Natural killer cell (primary cell): ENCODE measurements at regions not wholly inside any gene's neighbourhood (a gene's known extent, or its start where the extent isn't known, plus 50 kb on each side); places are given as distances from the start of the nearest gene placed in this dataset.

Experiments
- ATAC-seq, 3 donors: fragments of 150-1000 bp in 2 of 3; fragments of 200-7000 bp in 1 of 3; cut with Tn5 transposase; 1 replicate in 1 of 3; 2 replicates in 2 of 3; pipeline ENCODE4 v1.10.0; 2021; ENCODE audit warnings: mild to moderate bottlenecking in 2 of 3, moderate library complexity in 2 of 3
- DNase-seq, 2 donors: peaks; one replicate each; pipeline versions ENCODE4 v3.0.0 to v3.0.0-alpha.2; 2013 to 2021; ENCODE audit warnings: mixed read lengths in 1 of 2
- H3K27ac ChIP-seq: one replicate; pipeline ENCODE4 v1.5.1; 2013; ENCODE audit warnings: mild to moderate bottlenecking, low read length
- H3K27me3 ChIP-seq: one replicate; pipeline ENCODE4 v1.6.1; 2013; ENCODE audit warnings: low read length; ENCODE audit not compliant: control insufficient read depth, insufficient read depth
- H3K36me3 ChIP-seq: one replicate; pipeline ENCODE4 v1.6.1; 2013; ENCODE audit warnings: low read length; ENCODE audit not compliant: control insufficient read depth, insufficient read depth
- H3K4me1 ChIP-seq: one replicate; pipeline ENCODE4 v1.6.1; 2013; ENCODE audit warnings: low read length; ENCODE audit not compliant: control insufficient read depth, insufficient read depth
- H3K4me3 ChIP-seq: one replicate; pipeline ENCODE4 v1.5.1; 2013; ENCODE audit warnings: low read length
- H3K9me3 ChIP-seq: one replicate; pipeline ENCODE4 v1.6.1; 2013; ENCODE audit warnings: low read length; ENCODE audit not compliant: control insufficient read depth, insufficient read depth
- H3K27ac Mint-ChIP-seq, 2 donors: one replicate each; pipeline ENCODE4 v1.8.0; 2022; ENCODE audit warnings: mild to moderate bottlenecking in 2 of 2, mixed read lengths in 2 of 2, moderate library complexity in 1 of 2
- H3K27me3 Mint-ChIP-seq, 2 donors: one replicate each; pipeline ENCODE4 v1.8.0; 2022; ENCODE audit warnings: low read depth in 2 of 2, mixed read lengths in 2 of 2
- H3K36me3 Mint-ChIP-seq: one replicate; pipeline ENCODE4 v1.8.0; 2022; ENCODE audit warnings: mixed read lengths
- H3K4me1 Mint-ChIP-seq, 2 donors: one replicate each; pipeline ENCODE4 v1.8.0; 2022; ENCODE audit warnings: mixed read lengths in 2 of 2
- H3K4me3 Mint-ChIP-seq: one replicate; pipeline ENCODE4 v1.8.0; 2022; ENCODE audit warnings: mild to moderate bottlenecking, moderate library complexity, mixed read lengths
- H3K9me3 Mint-ChIP-seq, 2 donors: one replicate each; pipeline ENCODE4 v1.8.0; 2022; ENCODE audit warnings: mixed read lengths in 2 of 2
- CTCF ChIP-seq: fragments of 200-600 bp; IDR thresholded peaks from one replicate; pipeline ENCODE4 v1.8.0; 2022; ENCODE audit warnings: antibody characterized with exemption
- WGBS: methylation state at CpG from one replicate; pipeline ENCODE4 v1.1.7; 2013; ENCODE audit warnings: missing lambda C conversion rate; ENCODE audit not compliant: insufficient coverage; 5-methylcytosine and 5-hydroxymethylcytosine counted together
- intact Hi-C: fragments of 100-400 bp; cut with micrococcal nuclease; formaldehyde crosslinking; loops from one replicate; pipeline ENCODE4 v1.14.2; 2022

DNA sequence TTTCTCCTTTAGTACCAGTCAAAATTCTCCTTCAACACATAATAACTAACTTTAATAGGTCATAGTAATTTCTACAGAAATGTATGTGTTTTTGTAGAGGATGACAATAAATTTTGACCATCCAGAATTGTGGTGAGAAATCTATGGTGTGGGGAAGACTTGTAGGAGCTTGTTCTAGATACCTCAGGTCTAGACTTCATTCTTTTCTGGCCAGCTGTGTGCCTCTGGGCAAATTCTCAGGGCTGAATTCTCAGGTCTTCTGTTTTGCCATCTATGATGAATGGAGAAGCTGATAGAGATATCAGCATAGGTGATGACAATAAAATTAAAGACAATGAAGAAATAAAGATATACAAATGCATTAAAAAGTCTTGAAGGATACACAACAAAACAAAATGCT is 298.6 kb upstream of the MEF2C start:
- Histone ChIP-seq H3K4me3 (no peak overlapping the region), H3K27me3 (no peaks in the 10 kb centered on the region), H3K9me3 (no peaks in the 10 kb centered on the region), H3K36me3 (no peaks in the 10 kb centered on the region), H3K4me1 (no peaks in the 10 kb centered on the region), H3K27ac (no peak overlapping the region)
- no peak overlapping the region for H3K4me3 Mint-ChIP-seq
- H3K27me3 Mint-ChIP-seq, result no peaks in the 10 kb centered on the region
- no peaks in the 10 kb centered on the region for H3K4me1 Mint-ChIP-seq
- no peaks in the 10 kb centered on the region for H3K36me3 Mint-ChIP-seq
- DNase-seq (no peak), ATAC-seq (no peak)
- no peaks in the 10 kb centered on the region for H3K9me3 Mint-ChIP-seq
- no peak for TF ChIP-seq CTCF
- no peak overlapping the region for H3K27ac Mint-ChIP-seq
- intact Hi-C loops, result no loop called here

DNA sequence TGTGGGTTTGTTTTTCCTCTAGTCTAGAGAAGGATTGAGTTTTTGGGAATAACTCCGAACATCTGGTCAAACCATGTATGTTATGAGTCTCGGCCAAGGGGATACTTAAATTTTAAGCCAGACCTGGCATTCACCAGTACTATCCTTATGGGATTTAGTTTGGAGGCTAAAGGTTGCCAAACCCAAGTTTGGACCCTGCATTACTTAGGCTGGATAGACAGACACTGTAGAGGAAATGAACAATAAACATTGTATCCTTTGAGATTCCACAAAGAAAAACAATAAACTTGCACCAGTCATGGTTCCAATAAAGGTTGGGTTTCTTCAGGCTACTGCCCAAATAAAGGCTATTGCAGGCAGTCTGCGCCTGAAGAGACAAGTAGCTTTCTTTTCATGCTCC is 296.7 kb upstream of the MEF2C start:
- no peaks in the 10 kb centered on the region for H3K9me3 ChIP-seq
- DNase-seq, result no peak
- Mint-ChIP-seq H3K9me3 (no peaks in the 10 kb centered on the region), H3K27me3 (no peaks in the 10 kb centered on the region), H3K36me3 (no peaks in the 10 kb centered on the region), H3K4me1 (no peaks in the 10 kb centered on the region), H3K4me3 (no peak overlapping the region), H3K27ac (no peak overlapping the region)
- H3K4me3 ChIP-seq, result no peak overlapping the region
- 97% methylated on average over 3 of the region's 3 CpGs for WGBS
- H3K36me3 ChIP-seq, result no peaks in the 10 kb centered on the region
- intact Hi-C loops, result no loop called here
- ATAC-seq, result no peak
- no peaks in the 10 kb centered on the region for H3K27me3 ChIP-seq
- no peak overlapping the region for H3K27ac ChIP-seq
- no peaks in the 10 kb centered on the region for H3K4me1 ChIP-seq
- no peak for TF ChIP-seq CTCF

GRCh38 chr5:89178541-89178940 is 295.6 kb upstream of the MEF2C start:
- H3K9me3 ChIP-seq, result no peaks in the 10 kb centered on the region
- Mint-ChIP-seq H3K27me3 (no peaks in the 10 kb centered on the region), H3K4me1 (no peaks in the 10 kb centered on the region), H3K27ac (no peak overlapping the region), H3K36me3 (no peaks in the 10 kb centered on the region), H3K9me3 (no peaks in the 10 kb centered on the region), H3K4me3 (no peak overlapping the region)
- no peaks in the 10 kb centered on the region for H3K27me3 ChIP-seq
- ATAC-seq, result no peak
- H3K36me3 ChIP-seq, result no peaks in the 10 kb centered on the region
- intact Hi-C loops, result no loop called here
- 100% methylated on average over 1 of the region's 2 CpGs for WGBS
- H3K4me1 ChIP-seq, result no peaks in the 10 kb centered on the region
- H3K27ac ChIP-seq, result no peak overlapping the region
- no peak overlapping the region for H3K4me3 ChIP-seq
- TF ChIP-seq CTCF, result no peak
- no peak for DNase-seq

- intact Hi-C loops, result no loop called here
- no peak for TF ChIP-seq CTCF
- WGBS, result 100% methylated on average over 1 of the region's 1 CpG
These were observed 290.5 kb upstream of the MEF2C start for GRCh38 chr5:89173528-89173927.

More at GRCh38 chr5:89173528-89173927, 290.5 kb upstream of the MEF2C start:
- Histone ChIP-seq H3K27ac (no peak overlapping the region), H3K27me3 (no peaks in the 10 kb centered on the region), H3K4me3 (no peak overlapping the region), H3K9me3 (no peaks in the 10 kb centered on the region), H3K4me1 (no peaks in the 10 kb centered on the region), H3K36me3 (no peaks in the 10 kb centered on the region)
- no peaks in the 10 kb centered on the region for H3K27me3 Mint-ChIP-seq
- DNase-seq (no peak), ATAC-seq (no peak)
- H3K27ac Mint-ChIP-seq, result no peak overlapping the region
- no peak overlapping the region for H3K4me3 Mint-ChIP-seq
- H3K9me3 Mint-ChIP-seq, result no peaks in the 10 kb centered on the region
- H3K36me3 Mint-ChIP-seq, result no peaks in the 10 kb centered on the region
- H3K4me1 Mint-ChIP-seq, result peaks cover 0 to 8% of the 10 kb centered on the region in 2 donors
